ENCODE measurements at regions not wholly inside any gene's neighbourhood (a gene's known extent, or its start where the extent isn't known, plus 50 kb on each side); places are given as distances from the start of the nearest gene placed in this dataset.

GRCh38 chr9:11011696-11012095, 398.9 kb upstream of the PTPRD start:
- in situ Hi-C loops (cut with HindIII; ENCODE audit: low sequenced_read_pairs): no loop called here
- no peak for TF ChIP-seq CTCF (IDR thresholded peaks at IDR 0.05; ENCODE audit: low read depth, low read length)
- H3K4me3 ChIP-seq (ENCODE audit: low read depth, low read length): no peak overlapping the region
- DNase-seq (ENCODE audit: low read depth, low spot score): no peak

- no peak for TF ChIP-seq CTCF (IDR thresholded peaks at IDR 0.05; ENCODE audit: low read depth, low read length)
- in situ Hi-C loops (cut with HindIII; ENCODE audit: low sequenced_read_pairs): no loop called here
These were observed 403.3 kb upstream of the PTPRD start for GRCh38 chr9:11016081-11016480.

GRCh38 chr9:11023201-11023600, 410.4 kb upstream of the PTPRD start:
- TF ChIP-seq CTCF (IDR thresholded peaks at IDR 0.05; ENCODE audit: low read depth, low read length): no peak
- no peak for DNase-seq (ENCODE audit: low read depth, low spot score)
- H3K4me3 ChIP-seq (ENCODE audit: low read depth, low read length): no peak overlapping the region
- in situ Hi-C loops (cut with HindIII; ENCODE audit: low sequenced_read_pairs): no loop called here

More at GRCh38 chr9:11016081-11016480, 403.3 kb upstream of the PTPRD start:
- DNase-seq (ENCODE audit: low read depth, low spot score): no peak
- H3K4me3 ChIP-seq (ENCODE audit: low read depth, low read length): no peak overlapping the region

GRCh38 chr9:11025775-11026174, 413.0 kb upstream of the PTPRD start:
- H3K4me3 ChIP-seq (ENCODE audit: low read depth, low read length): no peak overlapping the region
- in situ Hi-C loops (cut with HindIII; ENCODE audit: low sequenced_read_pairs): no loop called here
- no peak for DNase-seq (ENCODE audit: low read depth, low spot score)
- no peak for TF ChIP-seq CTCF (IDR thresholded peaks at IDR 0.05; ENCODE audit: low read depth, low read length)

GRCh38 chr9:11038366-11038765, 425.6 kb upstream of the PTPRD start:
- H3K4me3 ChIP-seq (ENCODE audit: low read depth, low read length): no peak overlapping the region
- TF ChIP-seq CTCF (IDR thresholded peaks at IDR 0.05; ENCODE audit: low read depth, low read length): no peak
- in situ Hi-C loops (cut with HindIII; ENCODE audit: low sequenced_read_pairs): no loop called here
- no peak for DNase-seq (ENCODE audit: low read depth, low spot score)

GRCh38 chr9:11039006-11039405, 426.2 kb upstream of the PTPRD start:
- no peak for DNase-seq (ENCODE audit: low read depth, low spot score)
- in situ Hi-C loops (cut with HindIII; ENCODE audit: low sequenced_read_pairs): no loop called here
- TF ChIP-seq CTCF (IDR thresholded peaks at IDR 0.05; ENCODE audit: low read depth, low read length): no peak
- H3K4me3 ChIP-seq (ENCODE audit: low read depth, low read length): no peak overlapping the region

- TF ChIP-seq CTCF (IDR thresholded peaks at IDR 0.05; ENCODE audit: low read depth, low read length): no peak
- no peak for DNase-seq (ENCODE audit: low read depth, low spot score)
- in situ Hi-C loops (cut with HindIII; ENCODE audit: low sequenced_read_pairs): no loop called here
- no peak overlapping the region for H3K4me3 ChIP-seq (ENCODE audit: low read depth, low read length)
These were observed 432.8 kb upstream of the PTPRD start for GRCh38 chr9:11045589-11045988.

All from astrocyte of the spinal cord (primary cell).